K562 (cell line): ENCODE measurements at regions not wholly inside any gene's neighbourhood (a gene's known extent, or its start where the extent isn't known, plus 50 kb on each side); places are given as distances from the start of the nearest gene placed in this dataset.

ENCODE experiments used
- ATAC-seq: fragments of 200-7000 bp; cut with Tn5 transposase; 3 replicates; pipeline ENCODE4 v1.9.1; 2020; ENCODE audit warnings: moderate library complexity
- BruUV-seq: library from RNA; stranded (reverse); fragments of 400-500 nt; replicated peaks from 2 replicates; lab custom pipeline; 2021; lab: Mats Ljungman, UMichigan
- CTCF ChIA-PET: fragments of 300-600 bp; formaldehyde crosslinking; extraction: SDS; loops from one replicate; lab custom pipeline; 2021; ENCODE audit warnings: low intra/inter-chr PET ratio; lab: Yijun Ruan, JAX
- POLR2A ChIA-PET: fragments of 300-600, 350-650 bp; sonication (Branson Sonifier 250); formaldehyde crosslinking; extraction: SDS; loops from one replicate; lab custom pipeline; 2021; ENCODE audit warnings: antibody characterized with exemption, inconsistent platforms; lab: Yijun Ruan, JAX
- DNase-seq, 4 experiments: peaks; one replicate each; pipeline versions ENCODE4 v3.0.0 to v3.0.0-alpha.2; 2011 to 2018; ENCODE audit warnings: low spot score in 3 of 4, mixed read lengths in 3 of 4; ENCODE audit errors: extremely low read depth in 1 of 4
- FAIRE-seq: peaks from 2 replicates; lab custom pipeline; 2011; peaks lifted over from hg19 to GRCh38; lab: Jason Lieb, UNC
- H2AFZ ChIP-seq: 2 replicates; pipeline ENCODE4 v1.6.0; 2011; ENCODE audit warnings: low read depth, low read length, control low read depth, inconsistent platforms
- H3K27ac ChIP-seq: fragments of 200-600 bp; 3 replicates; pipeline ENCODE4 v1.8.0; 2011; ENCODE audit warnings: low read depth, mild to moderate bottlenecking, control low read depth, inconsistent platforms, low read length, moderate library complexity, mixed read lengths; ENCODE audit errors: extremely low read depth
- H3K27me3 ChIP-seq, 2 experiments: fragments of 300-600 bp in 1 of 2; 2 replicates in 1 of 2; 3 replicates in 1 of 2; pipeline versions ENCODE4 v1.6.0 to v1.8.0; 2011; ENCODE audit warnings: inconsistent platforms in 2 of 2, low read length in 2 of 2, mild to moderate bottlenecking in 1 of 2, mixed read lengths in 1 of 2, moderate library complexity in 1 of 2; ENCODE audit not compliant: control insufficient read depth in 2 of 2, insufficient read depth in 2 of 2
- H3K36me3 ChIP-seq: fragments of 300-600 bp; 3 replicates; pipeline ENCODE4 v1.8.0; 2011; ENCODE audit warnings: mild to moderate bottlenecking, low read length, inconsistent platforms; ENCODE audit not compliant: control insufficient read depth, insufficient read depth
- H3K4me1 ChIP-seq, 2 experiments: fragments of 200-600 bp in 1 of 2; replicated peaks in 1 of 2; 2 replicates in 1 of 2; 3 replicates in 1 of 2; pipeline versions ENCODE4 v1.5.1 to v1.8.0; 2011; ENCODE audit warnings: inconsistent platforms in 2 of 2, low read length in 2 of 2, mild to moderate bottlenecking in 1 of 2, mixed read lengths in 1 of 2, moderate library complexity in 1 of 2; ENCODE audit not compliant: control insufficient read depth in 2 of 2, insufficient read depth in 2 of 2
- H3K4me2 ChIP-seq: 2 replicates; pipeline ENCODE4 v1.6.1; 2011; ENCODE audit warnings: low read length, control low read depth, inconsistent platforms, mixed read lengths; ENCODE audit not compliant: insufficient read depth
- H3K4me3 ChIP-seq: fragments of 200-600 bp; sonication (generic), shearing (Covaris generic); 2 replicates; pipeline ENCODE4 v1.5.1; 2016; ENCODE audit warnings: control low read depth, inconsistent platforms
- H3K79me2 ChIP-seq: fragments of 200-600 bp; 3 replicates; pipeline ENCODE4 v1.8.0; 2011; ENCODE audit warnings: low read length, inconsistent platforms; ENCODE audit not compliant: control insufficient read depth, insufficient read depth
- H3K9ac ChIP-seq, 2 experiments: 2 replicates each; pipeline versions ENCODE4 v1.6.0 to v1.6.1; 2011; ENCODE audit warnings: low read depth in 2 of 2, low read length in 2 of 2, control low read depth in 1 of 2, inconsistent platforms in 1 of 2, mild to moderate bottlenecking in 1 of 2, mixed read lengths in 1 of 2; ENCODE audit not compliant: insufficient read depth in 1 of 2
- H3K9me1 ChIP-seq: one replicate; pipeline ENCODE4 v1.6.0; 2011; ENCODE audit warnings: inconsistent platforms, mild to moderate bottlenecking, low read length, moderate library complexity; ENCODE audit not compliant: control insufficient read depth, insufficient read depth
- H3K9me3 ChIP-seq: replicated peaks from 2 replicates; pipeline ENCODE4 v1.5.1; 2011; ENCODE audit warnings: low read depth, low read length, inconsistent platforms; ENCODE audit not compliant: control insufficient read depth, insufficient read depth
- H4K20me1 ChIP-seq: replicated peaks from 2 replicates; pipeline ENCODE4 v1.6.1; 2011; ENCODE audit warnings: low read length, inconsistent platforms, mixed read lengths; ENCODE audit not compliant: control insufficient read depth, insufficient read depth
- BMI1 ChIP-seq: fragments of 150-350 bp; IDR thresholded peaks from 2 replicates; pipeline ENCODE4 v1.6.1; 2014; ENCODE audit warnings: low read length
- CSDE1 ChIP-seq, 2 experiments: fragments of 450-650 bp; IDR thresholded peaks; 2 replicates each; pipeline ENCODE4 v1.6.1; 2016; ENCODE audit warnings: mild to moderate bottlenecking in 1 of 2
- KAT7 ChIP-seq: sonication (generic); formaldehyde crosslinking; IDR thresholded peaks from 2 replicates; pipeline ENCODE4 v1.8.0; 2022; ENCODE audit warnings: missing genetic modification reagents, mild to moderate bottlenecking, borderline replicate concordance
- MED1 ChIP-seq: sonication (generic); formaldehyde crosslinking; IDR thresholded peaks from 2 replicates; pipeline ENCODE4 v1.8.1; 2023; ENCODE audit warnings: missing genetic modification reagents, borderline replicate concordance
- NCOA2 ChIP-seq, 2 experiments: fragments of 450-650 bp; IDR thresholded peaks; 2 replicates each; pipeline ENCODE4 v1.6.1; 2018; ENCODE audit warnings: mild to moderate bottlenecking in 2 of 2, moderate library complexity in 1 of 2; ENCODE audit not compliant: partially characterized antibody in 2 of 2
- POLR2AphosphoS2 ChIP-seq: IDR thresholded peaks from 2 replicates; pipeline ENCODE4 v1.6.1; 2012; ENCODE audit warnings: low read length, improper control_type of control experiment
- RFX7 ChIP-seq: fragments of 250-450 bp; sonication (Bioruptor Pico); IDR thresholded peaks from 2 replicates; pipeline ENCODE4 v1.5.1; 2021; ENCODE audit warnings: mild to moderate bottlenecking
- SOX6 ChIP-seq: fragments of 450-650 bp; IDR thresholded peaks from 2 replicates; pipeline ENCODE4 v1.6.1; 2014; ENCODE audit warnings: mild to moderate bottlenecking
- ZKSCAN8 ChIP-seq: fragments of 200-800 bp; sonication (Bioruptor generic); IDR thresholded peaks from 2 replicates; pipeline ENCODE4 v1.6.1; 2016; ENCODE audit warnings: missing genetic modification characterization, missing compliant biosample characterization
- ZNF134 ChIP-seq: fragments of 250-450 bp; sonication (Bioruptor Pico); conservative IDR thresholded peaks from 2 replicates; pipeline ENCODE4 v1.4.0; 2020
- ZNF282 ChIP-seq: sonication (generic); formaldehyde crosslinking; IDR thresholded peaks from 2 replicates; pipeline ENCODE4 v1.8.1; 2023; ENCODE audit warnings: missing genetic modification reagents
- ZNF75A ChIP-seq: fragments of 450-650 bp; formaldehyde crosslinking; IDR thresholded peaks from 2 replicates; pipeline ENCODE4 v1.4.0; 2020; ENCODE audit warnings: mild to moderate bottlenecking
- WGBS: fragments of 100-300 bp; shearing (Covaris generic); methylation state at CpG from one replicate; pipeline ENCODE4 v1.1.6; 2016; ENCODE audit warnings: low coverage, mixed read lengths; ENCODE audit not compliant: insufficient coverage; ENCODE audit errors: missing lambda C conversion rate; 5-methylcytosine and 5-hydroxymethylcytosine counted together
- in situ Hi-C: fragments of 300-500 bp; cut with MboI; formaldehyde crosslinking; loops from 4 replicates; pipeline ENCODE4 v1.15.0; 2018; ENCODE audit warnings: inconsistent platforms, mixed read lengths
- intact Hi-C: fragments of 100-400 bp; cut with micrococcal nuclease; formaldehyde crosslinking; loops from 2 replicates; pipeline ENCODE4 v1.14.2; 2022
- TF ChIP-seq, protein P1 (sequence below): fragments of 250-450 bp; sonication (Bioruptor Pico); IDR thresholded peaks from 2 replicates; pipeline ENCODE4 v1.4.0; 2020; ENCODE audit warnings: mild to moderate bottlenecking, moderate library complexity

- H3K9ac ChIP-seq: no peak overlapping the region
- TF ChIP-seq SOX6 (no peak), ZKSCAN8 (CRISPR knock-in tag) (no peak), POLR2AphosphoS2 (no peak), ZNF134 (CRISPR knock-in tag) (no peak), ZNF75A (CRISPR knock-in tag) (no peak), KAT7 (CRISPR knock-in tag) (no peak), RFX7 (CRISPR knock-in tag) (no peak), MED1 (no peak), CSDE1 (IDR thresholded peaks at IDR 0.05) (no peak), ZNF282 (CRISPR knock-in tag) (no peak), BMI1 (no peak), NCOA2 (IDR thresholded peaks at IDR 0.05; ENCODE audit: partially characterized antibody in 2 of 2) (no peak)
- TF ChIP-seq, protein P1, sequence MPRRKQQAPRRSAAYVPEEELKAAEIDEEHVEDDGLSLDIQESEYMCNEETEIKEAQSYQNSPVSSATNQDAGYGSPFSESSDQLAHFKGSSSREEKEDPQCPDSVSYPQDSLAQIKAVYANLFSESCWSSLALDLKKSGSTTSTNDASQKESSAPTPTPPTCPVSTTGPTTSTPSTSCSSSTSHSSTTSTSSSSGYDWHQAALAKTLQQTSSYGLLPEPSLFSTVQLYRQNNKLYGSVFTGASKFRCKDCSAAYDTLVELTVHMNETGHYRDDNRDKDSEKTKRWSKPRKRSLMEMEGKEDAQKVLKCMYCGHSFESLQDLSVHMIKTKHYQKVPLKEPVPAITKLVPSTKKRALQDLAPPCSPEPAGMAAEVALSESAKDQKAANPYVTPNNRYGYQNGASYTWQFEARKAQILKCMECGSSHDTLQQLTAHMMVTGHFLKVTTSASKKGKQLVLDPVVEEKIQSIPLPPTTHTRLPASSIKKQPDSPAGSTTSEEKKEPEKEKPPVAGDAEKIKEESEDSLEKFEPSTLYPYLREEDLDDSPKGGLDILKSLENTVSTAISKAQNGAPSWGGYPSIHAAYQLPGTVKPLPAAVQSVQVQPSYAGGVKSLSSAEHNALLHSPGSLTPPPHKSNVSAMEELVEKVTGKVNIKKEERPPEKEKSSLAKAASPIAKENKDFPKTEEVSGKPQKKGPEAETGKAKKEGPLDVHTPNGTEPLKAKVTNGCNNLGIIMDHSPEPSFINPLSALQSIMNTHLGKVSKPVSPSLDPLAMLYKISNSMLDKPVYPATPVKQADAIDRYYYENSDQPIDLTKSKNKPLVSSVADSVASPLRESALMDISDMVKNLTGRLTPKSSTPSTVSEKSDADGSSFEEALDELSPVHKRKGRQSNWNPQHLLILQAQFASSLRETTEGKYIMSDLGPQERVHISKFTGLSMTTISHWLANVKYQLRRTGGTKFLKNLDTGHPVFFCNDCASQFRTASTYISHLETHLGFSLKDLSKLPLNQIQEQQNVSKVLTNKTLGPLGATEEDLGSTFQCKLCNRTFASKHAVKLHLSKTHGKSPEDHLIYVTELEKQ (CRISPR knock-in tag): no peak
- 3% methylated on average over 8 of the region's 8 CpGs for WGBS
- ChIA-PET CTCF (no interaction called here), POLR2A (no interaction called here)
- FAIRE-seq (no peak), ATAC-seq (no peak), DNase-seq (no peak)
- H3K9me3 ChIP-seq: no peaks in the 10 kb centered on the region
- H4K20me1 ChIP-seq: no peaks in the 10 kb centered on the region
- H3K4me1 ChIP-seq: no peaks in the 10 kb centered on the region; a peak in 1 of 5 replicates
- H3K4me3 ChIP-seq: no peak overlapping the region
- in situ Hi-C loops: no loop called here
- no peaks in the 10 kb centered on the region for H3K9me1 ChIP-seq
- H3K79me2 ChIP-seq: no peaks in the 10 kb centered on the region
- H3K36me3 ChIP-seq: no peaks in the 10 kb centered on the region
- intact Hi-C loops: no loop called here
- H3K27me3 ChIP-seq: peaks cover 0 to 11% of the 10 kb centered on the region in 2 experiments; a peak in 2 of 5 replicates
- no peak overlapping the region for H2AFZ ChIP-seq
- no peak overlapping the region for H3K4me2 ChIP-seq
- BruUV-seq: no TSS peak
- no peak overlapping the region for H3K27ac ChIP-seq
These were observed 501.6 kb downstream of the MIAT start for GRCh38 chr22:27159016-27159415.
